Bronchial epithelial cell (primary cell): ENCODE measurements at regions not wholly inside any gene's neighbourhood (a gene's known extent, or its start where the extent isn't known, plus 50 kb on each side); places are given as distances from the start of the nearest gene placed in this dataset.

Source experiments
- DNase-seq: peaks from one replicate; pipeline ENCODE4 v3.0.0-alpha.2; 2010; ENCODE audit warnings: low read depth
- FAIRE-seq: peaks from 2 replicates; lab custom pipeline; 2011; peaks lifted over from hg19 to GRCh38; lab: Jason Lieb, UNC
- H3K27me3 ChIP-seq: 2 replicates; pipeline ENCODE4 v1.5.1; 2011; ENCODE audit warnings: low read length; ENCODE audit not compliant: control insufficient read depth, insufficient read depth
- H3K36me3 ChIP-seq: 2 replicates; pipeline ENCODE4 v1.5.1; 2011; ENCODE audit warnings: low read length; ENCODE audit not compliant: control insufficient read depth, insufficient read depth
- H3K4me3 ChIP-seq: 2 replicates; pipeline ENCODE4 v1.5.1; 2011; ENCODE audit warnings: mild to moderate bottlenecking, low read depth, low read length, control low read depth
- CTCF ChIP-seq: IDR thresholded peaks from 2 replicates; pipeline ENCODE4 v1.5.1; 2011; ENCODE audit warnings: mild to moderate bottlenecking, moderate library complexity, low read length, control low read depth, inconsistent platforms; ENCODE audit not compliant: insufficient read depth, severe bottlenecking

GRCh38 chr11:30106222-30107181, 89.7 kb upstream of the KCNA4 start:
- FAIRE-seq (no peak), DNase-seq (no peak)
- TF ChIP-seq CTCF: no peak
- no peaks in the 10 kb centered on the region for H3K36me3 ChIP-seq
- no peak overlapping the region for H3K4me3 ChIP-seq
- no peaks in the 10 kb centered on the region for H3K27me3 ChIP-seq

- H3K4me3 ChIP-seq: no peak overlapping the region
- DNase-seq (peak; percentile 85), FAIRE-seq (no peak)
- no peaks in the 10 kb centered on the region for H3K36me3 ChIP-seq
- TF ChIP-seq CTCF: no peak
- no peaks in the 10 kb centered on the region for H3K27me3 ChIP-seq
Observed at GRCh38 chr11:30107899-30108298, 91.1 kb upstream of the KCNA4 start.

GRCh38 chr11:30109774-30110173, 92.9 kb upstream of the KCNA4 start:
- Histone ChIP-seq H3K27me3 (no peaks in the 10 kb centered on the region), H3K36me3 (no peaks in the 10 kb centered on the region), H3K4me3 (no peak overlapping the region)
- no peak for DNase-seq
- FAIRE-seq: no peak
- no peak for TF ChIP-seq CTCF

- Histone ChIP-seq H3K4me3 (no peak overlapping the region), H3K27me3 (no peaks in the 10 kb centered on the region), H3K36me3 (no peaks in the 10 kb centered on the region)
- FAIRE-seq (no peak), DNase-seq (no peak)
- TF ChIP-seq CTCF: no peak
Observed at GRCh38 chr11:30110691-30111090, 93.9 kb upstream of the KCNA4 start.

- H3K4me3 ChIP-seq: no peak overlapping the region
- no peak for FAIRE-seq
Observed at GRCh38 chr11:30111786-30112185, 95.0 kb upstream of the KCNA4 start.

More at GRCh38 chr11:30111786-30112185, 95.0 kb upstream of the KCNA4 start:
- TF ChIP-seq CTCF: no peak
- no peak for DNase-seq
- no peaks in the 10 kb centered on the region for H3K36me3 ChIP-seq
- H3K27me3 ChIP-seq: no peaks in the 10 kb centered on the region
